ENCODE measurements at regions not wholly inside any gene's neighbourhood (a gene's known extent, or its start where the extent isn't known, plus 50 kb on each side); places are given as distances from the start of the nearest gene placed in this dataset.

DNA sequence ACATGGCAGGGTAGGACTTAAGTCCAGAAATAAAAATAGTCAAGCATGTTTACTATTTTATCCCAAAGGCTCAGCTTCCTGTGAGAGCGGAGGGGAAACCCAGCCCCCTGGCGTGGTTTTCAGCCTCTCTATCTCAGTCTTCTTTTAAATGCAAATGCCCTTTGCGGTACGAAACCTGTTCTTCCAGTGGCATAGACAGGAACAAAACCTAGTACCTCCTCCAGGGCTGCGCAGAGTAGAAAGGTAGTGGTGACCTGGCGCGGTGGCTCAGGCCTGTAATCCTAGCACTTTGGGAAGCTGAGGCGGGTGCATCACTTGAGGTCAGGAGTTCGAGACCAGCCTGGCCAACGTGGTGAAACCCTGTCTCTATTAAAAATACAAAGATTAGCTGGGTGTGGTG, 181.3 kb upstream of the FOXK1 start:
- TF ChIP-seq, protein P1, sequence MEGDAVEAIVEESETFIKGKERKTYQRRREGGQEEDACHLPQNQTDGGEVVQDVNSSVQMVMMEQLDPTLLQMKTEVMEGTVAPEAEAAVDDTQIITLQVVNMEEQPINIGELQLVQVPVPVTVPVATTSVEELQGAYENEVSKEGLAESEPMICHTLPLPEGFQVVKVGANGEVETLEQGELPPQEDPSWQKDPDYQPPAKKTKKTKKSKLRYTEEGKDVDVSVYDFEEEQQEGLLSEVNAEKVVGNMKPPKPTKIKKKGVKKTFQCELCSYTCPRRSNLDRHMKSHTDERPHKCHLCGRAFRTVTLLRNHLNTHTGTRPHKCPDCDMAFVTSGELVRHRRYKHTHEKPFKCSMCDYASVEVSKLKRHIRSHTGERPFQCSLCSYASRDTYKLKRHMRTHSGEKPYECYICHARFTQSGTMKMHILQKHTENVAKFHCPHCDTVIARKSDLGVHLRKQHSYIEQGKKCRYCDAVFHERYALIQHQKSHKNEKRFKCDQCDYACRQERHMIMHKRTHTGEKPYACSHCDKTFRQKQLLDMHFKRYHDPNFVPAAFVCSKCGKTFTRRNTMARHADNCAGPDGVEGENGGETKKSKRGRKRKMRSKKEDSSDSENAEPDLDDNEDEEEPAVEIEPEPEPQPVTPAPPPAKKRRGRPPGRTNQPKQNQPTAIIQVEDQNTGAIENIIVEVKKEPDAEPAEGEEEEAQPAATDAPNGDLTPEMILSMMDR (conservative IDR thresholded peaks at IDR 0.05; ENCODE audit: low read depth in 2 of 2) = no peak
- no peak for TF ChIP-seq EZH2 (IDR thresholded peaks at IDR 0.05; ENCODE audit: low read depth, unreplicated experiment)
- TF ChIP-seq, protein P2, sequence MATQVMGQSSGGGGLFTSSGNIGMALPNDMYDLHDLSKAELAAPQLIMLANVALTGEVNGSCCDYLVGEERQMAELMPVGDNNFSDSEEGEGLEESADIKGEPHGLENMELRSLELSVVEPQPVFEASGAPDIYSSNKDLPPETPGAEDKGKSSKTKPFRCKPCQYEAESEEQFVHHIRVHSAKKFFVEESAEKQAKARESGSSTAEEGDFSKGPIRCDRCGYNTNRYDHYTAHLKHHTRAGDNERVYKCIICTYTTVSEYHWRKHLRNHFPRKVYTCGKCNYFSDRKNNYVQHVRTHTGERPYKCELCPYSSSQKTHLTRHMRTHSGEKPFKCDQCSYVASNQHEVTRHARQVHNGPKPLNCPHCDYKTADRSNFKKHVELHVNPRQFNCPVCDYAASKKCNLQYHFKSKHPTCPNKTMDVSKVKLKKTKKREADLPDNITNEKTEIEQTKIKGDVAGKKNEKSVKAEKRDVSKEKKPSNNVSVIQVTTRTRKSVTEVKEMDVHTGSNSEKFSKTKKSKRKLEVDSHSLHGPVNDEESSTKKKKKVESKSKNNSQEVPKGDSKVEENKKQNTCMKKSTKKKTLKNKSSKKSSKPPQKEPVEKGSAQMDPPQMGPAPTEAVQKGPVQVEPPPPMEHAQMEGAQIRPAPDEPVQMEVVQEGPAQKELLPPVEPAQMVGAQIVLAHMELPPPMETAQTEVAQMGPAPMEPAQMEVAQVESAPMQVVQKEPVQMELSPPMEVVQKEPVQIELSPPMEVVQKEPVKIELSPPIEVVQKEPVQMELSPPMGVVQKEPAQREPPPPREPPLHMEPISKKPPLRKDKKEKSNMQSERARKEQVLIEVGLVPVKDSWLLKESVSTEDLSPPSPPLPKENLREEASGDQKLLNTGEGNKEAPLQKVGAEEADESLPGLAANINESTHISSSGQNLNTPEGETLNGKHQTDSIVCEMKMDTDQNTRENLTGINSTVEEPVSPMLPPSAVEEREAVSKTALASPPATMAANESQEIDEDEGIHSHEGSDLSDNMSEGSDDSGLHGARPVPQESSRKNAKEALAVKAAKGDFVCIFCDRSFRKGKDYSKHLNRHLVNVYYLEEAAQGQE (IDR thresholded peaks at IDR 0.05; ENCODE audit: unreplicated experiment) = no peak
- TF ChIP-seq EZH2phosphoT487 (IDR thresholded peaks at IDR 0.05; ENCODE audit: unreplicated experiment) = no peak
- TF ChIP-seq POLR2AphosphoS5 (IDR thresholded peaks at IDR 0.05; ENCODE audit: low read depth) = no peak
- no peak for TF ChIP-seq CREB1 (CRISPR knock-in tag; IDR thresholded peaks at IDR 0.05; ENCODE audit: low read depth)
- TF ChIP-seq STAT1 (IDR thresholded peaks at IDR 0.05; ENCODE audit: unreplicated experiment) = no peak
- TF ChIP-seq JUNB (IDR thresholded peaks at IDR 0.05; ENCODE audit: unreplicated experiment) = no peak
- no peak for TF ChIP-seq ZNF331 (CRISPR knock-in tag; IDR thresholded peaks at IDR 0.05; ENCODE audit: low read depth)
- TF ChIP-seq NANOG (IDR thresholded peaks at IDR 0.05; ENCODE audit: borderline replicate concordance) = no peak
- TF ChIP-seq, protein P3, sequence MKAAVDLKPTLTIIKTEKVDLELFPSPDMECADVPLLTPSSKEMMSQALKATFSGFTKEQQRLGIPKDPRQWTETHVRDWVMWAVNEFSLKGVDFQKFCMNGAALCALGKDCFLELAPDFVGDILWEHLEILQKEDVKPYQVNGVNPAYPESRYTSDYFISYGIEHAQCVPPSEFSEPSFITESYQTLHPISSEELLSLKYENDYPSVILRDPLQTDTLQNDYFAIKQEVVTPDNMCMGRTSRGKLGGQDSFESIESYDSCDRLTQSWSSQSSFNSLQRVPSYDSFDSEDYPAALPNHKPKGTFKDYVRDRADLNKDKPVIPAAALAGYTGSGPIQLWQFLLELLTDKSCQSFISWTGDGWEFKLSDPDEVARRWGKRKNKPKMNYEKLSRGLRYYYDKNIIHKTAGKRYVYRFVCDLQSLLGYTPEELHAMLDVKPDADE (IDR thresholded peaks at IDR 0.05) = no peak
